Tibial nerve (tissue), 3 donors: ENCODE measurements at regions not wholly inside any gene's neighbourhood (a gene's known extent, or its start where the extent isn't known, plus 50 kb on each side); places are given as distances from the start of the nearest gene placed in this dataset.

Experiments
- POLR2A ChIP-seq, 2 donors: fragments of 450-650 bp; IDR thresholded peaks; one replicate each; pipeline ENCODE4 v1.6.1; 2017; ENCODE audit warnings: antibody characterized with exemption in 2 of 2, mild to moderate bottlenecking in 2 of 2, moderate library complexity in 2 of 2
- TF ChIP-seq, protein P1 (sequence below), 5 experiments: fragments of 200-600 bp in 3 of 5; fragments of 450-650 bp in 2 of 5; sonication (generic) in 3 of 5; IDR thresholded peaks; one replicate each; pipeline ENCODE4 v1.5.1; 2016 to 2019; ENCODE audit warnings: antibody characterized with exemption in 5 of 5, mild to moderate bottlenecking in 3 of 5, moderate library complexity in 2 of 5

DNA sequence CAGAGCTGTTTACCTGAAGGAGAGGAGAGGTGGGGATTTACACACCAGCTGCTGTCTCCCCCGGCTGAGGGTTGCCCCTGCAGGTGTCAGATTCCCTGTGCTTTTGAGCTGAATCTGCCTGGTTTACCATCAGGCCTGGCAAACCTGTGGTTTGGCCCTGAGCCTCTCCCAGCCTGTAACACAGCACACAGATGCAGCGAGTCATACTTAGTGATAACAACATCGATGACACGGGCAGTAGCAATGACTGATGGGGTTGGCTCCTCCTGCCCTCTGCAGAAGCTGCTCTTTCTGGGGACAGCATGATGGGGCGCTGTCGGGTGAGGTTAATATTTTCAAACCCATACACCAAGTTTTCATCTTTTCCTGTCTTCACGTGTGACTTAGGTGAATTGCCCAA is 380.0 kb upstream of the B3GAT1 start:
- TF ChIP-seq, protein P1, sequence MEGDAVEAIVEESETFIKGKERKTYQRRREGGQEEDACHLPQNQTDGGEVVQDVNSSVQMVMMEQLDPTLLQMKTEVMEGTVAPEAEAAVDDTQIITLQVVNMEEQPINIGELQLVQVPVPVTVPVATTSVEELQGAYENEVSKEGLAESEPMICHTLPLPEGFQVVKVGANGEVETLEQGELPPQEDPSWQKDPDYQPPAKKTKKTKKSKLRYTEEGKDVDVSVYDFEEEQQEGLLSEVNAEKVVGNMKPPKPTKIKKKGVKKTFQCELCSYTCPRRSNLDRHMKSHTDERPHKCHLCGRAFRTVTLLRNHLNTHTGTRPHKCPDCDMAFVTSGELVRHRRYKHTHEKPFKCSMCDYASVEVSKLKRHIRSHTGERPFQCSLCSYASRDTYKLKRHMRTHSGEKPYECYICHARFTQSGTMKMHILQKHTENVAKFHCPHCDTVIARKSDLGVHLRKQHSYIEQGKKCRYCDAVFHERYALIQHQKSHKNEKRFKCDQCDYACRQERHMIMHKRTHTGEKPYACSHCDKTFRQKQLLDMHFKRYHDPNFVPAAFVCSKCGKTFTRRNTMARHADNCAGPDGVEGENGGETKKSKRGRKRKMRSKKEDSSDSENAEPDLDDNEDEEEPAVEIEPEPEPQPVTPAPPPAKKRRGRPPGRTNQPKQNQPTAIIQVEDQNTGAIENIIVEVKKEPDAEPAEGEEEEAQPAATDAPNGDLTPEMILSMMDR (IDR thresholded peaks at IDR 0.05), result no peak
- TF ChIP-seq POLR2A (IDR thresholded peaks at IDR 0.05), result no peak
